Neural progenitor cell (in vitro differentiated cells): ENCODE measurements at regions not wholly inside any gene's neighbourhood (a gene's known extent, or its start where the extent isn't known, plus 50 kb on each side); places are given as distances from the start of the nearest gene placed in this dataset.

ENCODE experiments used
- DNase-seq: peaks from one replicate; pipeline ENCODE4 v3.0.0-alpha.2; 2016; ENCODE audit warnings: low spot score
- H2AFZ ChIP-seq: fragments of 200-600 bp; sonication (generic); replicated peaks from 2 replicates; pipeline ENCODE4 v1.6.1; 2016; ENCODE audit warnings: antibody characterized with exemption
- H3F3A ChIP-seq: fragments of 200-600 bp; sonication (generic); 2 replicates; pipeline ENCODE4 v1.6.1; 2016; ENCODE audit warnings: antibody characterized with exemption, low read depth
- H3K27ac ChIP-seq: fragments of 200-600 bp; sonication (generic); 2 replicates; pipeline ENCODE4 v1.5.1; 2016; ENCODE audit warnings: mild to moderate bottlenecking
- H3K27me3 ChIP-seq: fragments of 200-600 bp; sonication (generic); 2 replicates; pipeline ENCODE4 v1.6.1; 2016; ENCODE audit warnings: mild to moderate bottlenecking, moderate library complexity
- H3K36me3 ChIP-seq: fragments of 200-600 bp; sonication (generic); 2 replicates; pipeline ENCODE4 v1.5.1; 2016
- H3K4me1 ChIP-seq: fragments of 200-600 bp; sonication (generic); 2 replicates; pipeline ENCODE4 v1.6.1; 2016; ENCODE audit warnings: mixed run types
- H3K4me2 ChIP-seq: fragments of 200-600 bp; sonication (generic); 2 replicates; pipeline ENCODE4 v1.6.1; 2016
- H3K4me3 ChIP-seq: fragments of 200-600 bp; sonication (generic); 2 replicates; pipeline ENCODE4 v1.5.1; 2016
- H3K79me2 ChIP-seq: fragments of 200-600 bp; sonication (generic); 2 replicates; pipeline ENCODE4 v1.6.1; 2016; ENCODE audit warnings: low read depth
- H3K9ac ChIP-seq: fragments of 200-600 bp; sonication (generic); 2 replicates; pipeline ENCODE4 v1.6.1; 2016
- H3K9me3 ChIP-seq: fragments of 200-600 bp; sonication (generic); 2 replicates; pipeline ENCODE4 v1.5.1; 2016; ENCODE audit warnings: low read depth
- H4K20me1 ChIP-seq: fragments of 200-600 bp; sonication (generic); 2 replicates; pipeline ENCODE4 v1.6.1; 2016; ENCODE audit warnings: low read depth
- H3K27ac Mint-ChIP-seq: 3 replicates; pipeline ENCODE4 v1.8.0; 2021; ENCODE audit warnings: mixed read lengths
- H3K27me3 Mint-ChIP-seq: 2 replicates; pipeline ENCODE4 v1.8.0; 2022; ENCODE audit warnings: low read depth, mild to moderate bottlenecking, inconsistent platforms, moderate library complexity, mixed read lengths; ENCODE audit not compliant: insufficient read depth
- H3K36me3 Mint-ChIP-seq: 3 replicates; pipeline ENCODE4 v1.8.0; 2021; ENCODE audit warnings: mixed read lengths
- H3K4me1 Mint-ChIP-seq: 3 replicates; pipeline ENCODE4 v1.8.0; 2021; ENCODE audit warnings: mixed read lengths
- H3K4me3 Mint-ChIP-seq: 3 replicates; pipeline ENCODE4 v1.8.0; 2021; ENCODE audit warnings: mild to moderate bottlenecking, moderate library complexity, mixed read lengths
- H3K9me3 Mint-ChIP-seq: 3 replicates; pipeline ENCODE4 v1.8.0; 2020; ENCODE audit warnings: mixed read lengths
- EZH2 ChIP-seq: fragments of 200-600 bp; sonication (generic); IDR thresholded peaks from 2 replicates; pipeline ENCODE4 v1.6.1; 2017; ENCODE audit warnings: antibody characterized with exemption, mild to moderate bottlenecking, moderate library complexity
- EZH2phosphoT487 ChIP-seq: fragments of 200-600 bp; sonication (generic); IDR thresholded peaks from 2 replicates; pipeline ENCODE4 v1.6.1; 2017; ENCODE audit warnings: antibody characterized with exemption
- TF ChIP-seq, protein P1 (sequence below): fragments of 200-600 bp; sonication (generic); IDR thresholded peaks from 2 replicates; pipeline ENCODE4 v1.5.1; 2017; ENCODE audit warnings: antibody characterized with exemption, mild to moderate bottlenecking

DNA sequence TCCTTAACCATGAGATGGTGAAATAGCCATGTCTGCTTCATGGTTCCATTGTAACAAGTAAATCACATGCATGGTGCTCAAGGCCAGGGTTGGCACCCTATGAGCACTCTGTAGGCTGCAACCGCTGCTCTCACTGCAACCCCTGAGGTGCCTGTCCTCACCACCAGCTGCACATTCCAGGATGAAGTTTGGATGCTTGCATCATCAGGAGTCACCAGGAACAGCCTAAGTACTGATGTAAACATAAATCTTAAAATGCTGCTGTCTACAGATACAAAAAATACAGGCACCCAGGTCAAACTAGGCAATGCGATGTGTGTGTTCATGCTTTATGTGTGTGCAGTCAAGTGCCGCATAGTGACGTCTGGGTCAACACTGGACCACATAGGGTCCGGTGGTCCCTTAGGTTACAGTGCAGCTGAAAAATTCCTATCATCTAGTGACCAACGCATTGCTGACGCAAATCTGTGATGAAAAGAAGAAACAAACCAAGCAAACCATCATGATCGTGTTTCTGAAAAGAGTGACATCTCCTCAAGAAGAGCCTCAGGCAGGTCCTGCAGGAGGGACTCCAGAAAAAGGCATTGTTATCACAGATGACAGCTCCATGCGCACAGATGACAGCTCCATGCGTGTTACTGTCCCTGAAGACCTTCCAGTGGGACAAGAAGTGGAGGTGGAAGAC is 234.8 kb downstream of the AUH start:
- peaks cover 9% of the 10 kb centered on the region for H3K9me3 Mint-ChIP-seq
- no peak overlapping the region for H3K9ac ChIP-seq

DNA sequence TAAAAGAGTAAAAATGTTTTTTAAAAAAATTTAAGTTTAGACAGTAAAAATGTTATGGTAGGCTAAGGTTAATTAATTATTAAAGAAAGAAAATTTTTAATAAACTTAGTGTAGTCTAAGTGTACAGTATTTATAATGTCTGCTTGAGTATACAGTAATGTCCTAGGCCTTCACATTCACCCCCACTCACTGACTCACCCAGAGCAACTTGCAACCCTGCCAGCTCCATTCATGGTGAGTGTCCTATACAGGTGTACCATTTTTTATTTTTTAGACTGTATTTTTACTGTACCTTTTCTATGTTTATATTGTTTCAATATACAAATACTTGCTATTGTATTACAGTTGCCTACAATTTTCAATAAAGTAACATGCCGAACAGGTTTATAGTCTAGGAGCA is 234.1 kb downstream of the AUH start:
- Histone ChIP-seq H4K20me1 (no peaks in the 10 kb centered on the region), H3K27me3 (no peaks in the 10 kb centered on the region), H3K9ac (no peak overlapping the region), H3K4me1 (no peaks in the 10 kb centered on the region), H3K4me3 (no peak overlapping the region), H3K27ac (no peak overlapping the region), H3K4me2 (no peak overlapping the region), H3K9me3 (no peaks in the 10 kb centered on the region), H3F3A (no peaks in the 10 kb centered on the region), H3K79me2 (no peaks in the 10 kb centered on the region), H2AFZ (no peak overlapping the region), H3K36me3 (no peaks in the 10 kb centered on the region)
- Mint-ChIP-seq H3K4me3 (no peak overlapping the region), H3K27me3 (no peaks in the 10 kb centered on the region), H3K4me1 (no peaks in the 10 kb centered on the region), H3K27ac (no peak overlapping the region), H3K9me3 (peaks cover 6% of the 10 kb centered on the region), H3K36me3 (no peaks in the 10 kb centered on the region)
- no peak for DNase-seq
- no peak for TF ChIP-seq EZH2
- TF ChIP-seq, protein P1, sequence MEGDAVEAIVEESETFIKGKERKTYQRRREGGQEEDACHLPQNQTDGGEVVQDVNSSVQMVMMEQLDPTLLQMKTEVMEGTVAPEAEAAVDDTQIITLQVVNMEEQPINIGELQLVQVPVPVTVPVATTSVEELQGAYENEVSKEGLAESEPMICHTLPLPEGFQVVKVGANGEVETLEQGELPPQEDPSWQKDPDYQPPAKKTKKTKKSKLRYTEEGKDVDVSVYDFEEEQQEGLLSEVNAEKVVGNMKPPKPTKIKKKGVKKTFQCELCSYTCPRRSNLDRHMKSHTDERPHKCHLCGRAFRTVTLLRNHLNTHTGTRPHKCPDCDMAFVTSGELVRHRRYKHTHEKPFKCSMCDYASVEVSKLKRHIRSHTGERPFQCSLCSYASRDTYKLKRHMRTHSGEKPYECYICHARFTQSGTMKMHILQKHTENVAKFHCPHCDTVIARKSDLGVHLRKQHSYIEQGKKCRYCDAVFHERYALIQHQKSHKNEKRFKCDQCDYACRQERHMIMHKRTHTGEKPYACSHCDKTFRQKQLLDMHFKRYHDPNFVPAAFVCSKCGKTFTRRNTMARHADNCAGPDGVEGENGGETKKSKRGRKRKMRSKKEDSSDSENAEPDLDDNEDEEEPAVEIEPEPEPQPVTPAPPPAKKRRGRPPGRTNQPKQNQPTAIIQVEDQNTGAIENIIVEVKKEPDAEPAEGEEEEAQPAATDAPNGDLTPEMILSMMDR = no peak
- TF ChIP-seq EZH2phosphoT487 = no peak

More for the DNA sequence above, 234.8 kb downstream of the AUH start:
- Histone ChIP-seq H3K79me2 (no peaks in the 10 kb centered on the region), H2AFZ (no peak overlapping the region), H3K27me3 (no peaks in the 10 kb centered on the region), H3K4me3 (no peak overlapping the region), H3F3A (no peaks in the 10 kb centered on the region), H4K20me1 (no peaks in the 10 kb centered on the region), H3K4me1 (no peaks in the 10 kb centered on the region), H3K36me3 (no peaks in the 10 kb centered on the region), H3K4me2 (no peak overlapping the region), H3K27ac (no peak overlapping the region), H3K9me3 (no peaks in the 10 kb centered on the region)
- H3K27ac Mint-ChIP-seq = no peak overlapping the region
- no peaks in the 10 kb centered on the region for H3K4me1 Mint-ChIP-seq
- no peaks in the 10 kb centered on the region for H3K36me3 Mint-ChIP-seq
- no peak for DNase-seq
- H3K27me3 Mint-ChIP-seq = no peaks in the 10 kb centered on the region
- H3K4me3 Mint-ChIP-seq = no peak overlapping the region
- no peak for TF ChIP-seq EZH2phosphoT487
- TF ChIP-seq EZH2 = no peak
- TF ChIP-seq, protein P1 = no peak

DNA sequence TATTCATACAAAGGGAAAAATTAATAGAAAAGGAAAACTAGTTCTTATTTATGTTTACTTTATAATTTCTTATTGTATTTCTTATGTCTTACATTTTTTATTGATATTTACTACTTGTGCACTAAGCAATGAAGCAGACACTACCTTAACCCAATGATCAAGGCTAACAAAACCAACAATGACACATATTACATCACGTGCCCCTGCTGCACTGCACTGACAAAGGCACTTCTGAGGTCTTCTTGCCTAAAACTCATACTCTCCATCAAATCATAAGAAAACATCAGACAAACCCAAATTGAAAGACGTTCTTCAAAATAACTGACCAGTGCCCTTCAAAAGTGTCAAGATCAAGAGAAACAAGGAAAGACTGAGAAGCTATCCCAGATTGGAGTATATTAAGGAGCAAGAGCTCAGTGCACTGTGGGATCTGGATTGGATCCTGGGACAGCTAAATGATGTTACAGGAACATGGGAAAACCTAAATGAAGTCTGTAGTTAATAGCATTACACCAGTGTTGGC is 230.9 kb downstream of the AUH start:
- H2AFZ ChIP-seq = no peak overlapping the region
- H3K9ac ChIP-seq = no peak overlapping the region
- DNase-seq = no peak
- H3K9me3 Mint-ChIP-seq = no peaks in the 10 kb centered on the region
- H3F3A ChIP-seq = no peaks in the 10 kb centered on the region
- no peak overlapping the region for H3K4me3 ChIP-seq
- H3K79me2 ChIP-seq = no peaks in the 10 kb centered on the region
- no peaks in the 10 kb centered on the region for H3K27me3 Mint-ChIP-seq
- no peaks in the 10 kb centered on the region for H3K27me3 ChIP-seq
- H3K27ac ChIP-seq = no peak overlapping the region
- H3K4me2 ChIP-seq = no peak overlapping the region
- no peak overlapping the region for H3K4me3 Mint-ChIP-seq
- H3K36me3 Mint-ChIP-seq = no peaks in the 10 kb centered on the region
- H3K36me3 ChIP-seq = no peaks in the 10 kb centered on the region
- TF ChIP-seq EZH2 = no peak
- TF ChIP-seq, protein P1 = no peak
- TF ChIP-seq EZH2phosphoT487 = no peak
- no peaks in the 10 kb centered on the region for H4K20me1 ChIP-seq
- no peaks in the 10 kb centered on the region for H3K9me3 ChIP-seq
- no peaks in the 10 kb centered on the region for H3K4me1 Mint-ChIP-seq
- no peaks in the 10 kb centered on the region for H3K4me1 ChIP-seq
- no peak overlapping the region for H3K27ac Mint-ChIP-seq
